Lower leg skin (tissue), 3 donors: ENCODE measurements at regions not wholly inside any gene's neighbourhood (a gene's known extent, or its start where the extent isn't known, plus 50 kb on each side); places are given as distances from the start of the nearest gene placed in this dataset.

Source experiments
- POLR2A ChIP-seq, 2 donors: fragments of 450-650 bp; IDR thresholded peaks; one replicate each; pipeline ENCODE4 v1.6.1; 2016 to 2017; ENCODE audit warnings: antibody characterized with exemption in 2 of 2, mild to moderate bottlenecking in 1 of 2, moderate library complexity in 1 of 2
- TF ChIP-seq, protein P1 (sequence below), 3 donors: fragments of 450-650 bp; IDR thresholded peaks; one replicate each; pipeline ENCODE4 v1.5.1; 2016; ENCODE audit warnings: antibody characterized with exemption in 3 of 3, mild to moderate bottlenecking in 3 of 3, moderate library complexity in 2 of 3

GRCh38 chr9:25418974-25419373 is 259.3 kb downstream of the TUSC1 start:
- TF ChIP-seq POLR2A (IDR thresholded peaks at IDR 0.05), result no peak
- TF ChIP-seq, protein P1, sequence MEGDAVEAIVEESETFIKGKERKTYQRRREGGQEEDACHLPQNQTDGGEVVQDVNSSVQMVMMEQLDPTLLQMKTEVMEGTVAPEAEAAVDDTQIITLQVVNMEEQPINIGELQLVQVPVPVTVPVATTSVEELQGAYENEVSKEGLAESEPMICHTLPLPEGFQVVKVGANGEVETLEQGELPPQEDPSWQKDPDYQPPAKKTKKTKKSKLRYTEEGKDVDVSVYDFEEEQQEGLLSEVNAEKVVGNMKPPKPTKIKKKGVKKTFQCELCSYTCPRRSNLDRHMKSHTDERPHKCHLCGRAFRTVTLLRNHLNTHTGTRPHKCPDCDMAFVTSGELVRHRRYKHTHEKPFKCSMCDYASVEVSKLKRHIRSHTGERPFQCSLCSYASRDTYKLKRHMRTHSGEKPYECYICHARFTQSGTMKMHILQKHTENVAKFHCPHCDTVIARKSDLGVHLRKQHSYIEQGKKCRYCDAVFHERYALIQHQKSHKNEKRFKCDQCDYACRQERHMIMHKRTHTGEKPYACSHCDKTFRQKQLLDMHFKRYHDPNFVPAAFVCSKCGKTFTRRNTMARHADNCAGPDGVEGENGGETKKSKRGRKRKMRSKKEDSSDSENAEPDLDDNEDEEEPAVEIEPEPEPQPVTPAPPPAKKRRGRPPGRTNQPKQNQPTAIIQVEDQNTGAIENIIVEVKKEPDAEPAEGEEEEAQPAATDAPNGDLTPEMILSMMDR (IDR thresholded peaks at IDR 0.05), result no peak
